ENCODE measurements at regions not wholly inside any gene's neighbourhood (a gene's known extent, or its start where the extent isn't known, plus 50 kb on each side); places are given as distances from the start of the nearest gene placed in this dataset.
A peak's percentile ranks its signal among the peaks of the same experiment; 100 is the strongest.

GRCh38 chr1:214188835-214189234 is 92.1 kb upstream of the SMYD2 start:
- Histone ChIP-seq H3K27ac (no peak overlapping the region), H3K4me1 (replicated peaks in 1 of 2) (peaks cover 30 to 35% of the 10 kb centered on the region in 2 donors), H3K4me3 (no peak overlapping the region)
- in situ Hi-C loops (cut with MboI; ENCODE audit: low pct_unique_long_range_greater_than_20kb in 2 of 9, low sequenced_read_pairs in 9 of 9, unreplicated experiment in 9 of 9) = no loop called here
- WGBS, 10 experiments = 20 to 100% (median 90%) methylated on average over 1 to 2 of the region's 2 CpGs; no CpG with 5 or more reads in 3 of the 10 experiments
- no peak for ATAC-seq (replicated peaks in 6 of 8)

DNA sequence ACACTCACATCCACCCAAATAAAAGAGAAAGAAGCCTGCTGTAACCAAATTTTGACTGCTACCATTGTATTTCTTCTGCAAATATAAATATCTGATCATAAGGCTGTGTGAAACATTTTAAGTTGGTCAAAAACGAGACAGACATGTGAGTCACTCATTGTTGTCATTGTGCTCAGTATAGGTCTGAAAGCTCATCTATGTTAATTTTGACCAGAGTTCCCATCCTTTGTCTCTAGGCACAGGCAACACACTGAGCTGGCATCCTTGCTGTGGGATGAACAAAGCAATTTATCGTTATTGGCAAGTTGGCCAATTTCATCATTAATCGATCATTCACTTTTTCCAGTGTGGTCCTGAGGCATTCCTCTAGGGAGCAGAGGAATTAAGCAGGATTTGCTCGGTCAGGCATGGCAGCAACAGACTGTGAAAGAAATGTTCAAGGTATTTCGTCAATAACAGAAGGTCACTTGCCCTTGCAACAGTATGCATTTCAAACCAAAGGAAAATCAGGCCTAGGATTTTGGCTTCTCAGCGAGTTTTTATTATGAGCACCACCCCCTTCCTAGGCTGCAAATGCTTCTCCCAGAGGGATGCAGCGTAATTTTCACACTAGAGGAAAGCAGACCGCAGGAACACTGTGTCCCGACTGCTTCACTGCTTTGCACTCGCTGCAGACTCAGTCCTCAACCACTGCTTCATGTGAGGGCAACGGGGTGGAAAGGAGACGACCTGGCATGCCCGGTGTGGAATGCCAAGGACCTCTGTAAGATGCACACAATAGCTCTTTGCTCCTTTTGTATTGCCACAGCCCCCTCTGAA is 87.9 kb upstream of the SMYD2 start:
- H3K27ac ChIP-seq = peak overlapping the region in 1 of 2 donors; percentile 34
- H3K4me3 ChIP-seq = no peak overlapping the region
- peak in 5 of 8 experiments; percentile 29 to 84 (median 77) for ATAC-seq (replicated peaks in 6 of 8)
- in situ Hi-C loops (cut with MboI; ENCODE audit: low pct_unique_long_range_greater_than_20kb in 2 of 9, low sequenced_read_pairs in 9 of 9, unreplicated experiment in 9 of 9) = no loop called here
- peaks cover 12 to 14% of the 10 kb centered on the region in 2 donors for H3K4me1 ChIP-seq (replicated peaks in 1 of 2)
- 15 to 68% (median 20%) methylated on average over 2 to 13 of the region's 13 CpGs for WGBS, 10 experiments

DNA sequence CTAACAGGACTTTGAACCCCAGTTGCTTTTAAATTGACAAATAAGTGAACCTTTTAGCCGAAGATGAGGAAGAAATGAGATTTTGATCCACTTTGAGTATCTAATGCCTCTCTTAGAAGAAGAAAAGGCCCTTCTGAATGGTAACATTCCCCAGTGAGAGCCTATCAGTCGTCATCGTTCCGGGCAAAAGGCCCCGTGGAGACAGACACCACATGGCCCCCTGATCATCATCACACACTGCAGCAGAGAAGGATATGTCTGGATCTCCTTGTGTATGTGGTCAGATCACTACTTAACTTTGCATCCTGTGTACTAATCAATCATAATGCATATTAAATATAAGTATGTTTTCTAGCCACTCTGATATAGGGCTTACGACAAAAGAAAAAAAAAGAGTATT is 87.3 kb upstream of the SMYD2 start:
- peak in 3 of 8 experiments; percentile 25 to 41 (median 29) for ATAC-seq (replicated peaks in 6 of 8)
- in situ Hi-C loops (cut with MboI; ENCODE audit: low pct_unique_long_range_greater_than_20kb in 2 of 9, low sequenced_read_pairs in 9 of 9, unreplicated experiment in 9 of 9) = no loop called here
- 22 to 100% (median 75%) methylated on average over 1 to 6 of the region's 6 CpGs; no CpG with 5 or more reads in 1 of the 10 experiments for WGBS, 10 experiments
- Histone ChIP-seq H3K4me1 (replicated peaks in 1 of 2) (peaks cover 12 to 14% of the 10 kb centered on the region in 2 donors), H3K4me3 (no peak overlapping the region), H3K27ac (no peak overlapping the region)

DNA sequence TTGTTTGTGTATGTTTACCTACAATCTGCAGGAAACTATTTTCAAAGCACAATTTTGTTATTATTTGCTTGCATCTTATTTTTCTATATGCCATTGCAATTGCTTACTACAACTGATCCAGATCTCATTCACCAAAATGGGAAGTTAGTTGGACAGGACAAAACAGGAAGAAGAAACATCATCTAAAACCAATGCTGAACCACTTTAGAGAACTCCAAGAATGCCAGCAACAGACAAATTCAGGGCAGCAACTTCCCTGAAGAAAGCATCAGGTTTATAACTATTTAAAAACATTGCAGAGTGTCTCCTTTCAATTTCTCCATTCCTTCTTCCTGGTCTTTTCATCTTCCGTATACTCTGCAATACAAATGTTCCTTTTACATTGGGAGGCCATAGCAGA is 82.4 kb upstream of the SMYD2 start:
- Histone ChIP-seq H3K4me1 (replicated peaks in 1 of 2) (peaks cover 3 to 6% of the 10 kb centered on the region in 2 donors), H3K4me3 (no peak overlapping the region), H3K27ac (no peak overlapping the region)
- ATAC-seq (replicated peaks in 6 of 8) = no peak
- 86 to 100% (median 94%) methylated on average over 1 of the region's 1 CpG; no CpG with 5 or more reads in 5 of the 10 experiments for WGBS, 10 experiments
- in situ Hi-C loops (cut with MboI; ENCODE audit: low pct_unique_long_range_greater_than_20kb in 2 of 9, low sequenced_read_pairs in 9 of 9, unreplicated experiment in 9 of 9) = no loop called here

DNA sequence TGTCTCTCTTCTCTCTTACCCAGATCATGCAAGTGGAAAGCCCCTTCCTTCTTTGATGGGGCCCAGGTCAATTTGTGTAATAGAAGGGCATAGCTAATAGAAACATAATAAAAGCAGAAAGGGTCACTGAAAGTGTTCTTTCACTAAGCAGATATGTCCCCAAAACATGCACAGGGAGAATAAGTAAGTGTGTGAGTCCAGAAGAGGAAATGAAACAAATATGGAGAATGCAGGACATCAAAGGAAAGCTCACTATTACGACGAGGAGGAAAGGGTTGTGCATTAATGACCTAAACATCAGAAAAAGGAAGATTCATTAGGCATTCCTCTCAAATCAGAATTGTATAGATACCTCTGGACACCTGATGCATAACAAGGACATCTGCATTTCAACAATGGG is 81.4 kb upstream of the SMYD2 start:
- no peak overlapping the region for H3K4me3 ChIP-seq
- no peak overlapping the region for H3K27ac ChIP-seq
- peaks cover 2 to 7% of the 10 kb centered on the region in 2 donors for H3K4me1 ChIP-seq (replicated peaks in 1 of 2)
- 0 to 92% (median 80%) methylated on average over 1 to 2 of the region's 2 CpGs; no CpG with 5 or more reads in 3 of the 10 experiments for WGBS, 10 experiments
- in situ Hi-C loops (cut with MboI; ENCODE audit: low pct_unique_long_range_greater_than_20kb in 2 of 9, low sequenced_read_pairs in 9 of 9, unreplicated experiment in 9 of 9) = no loop called here
- ATAC-seq (replicated peaks in 6 of 8) = no peak

- ATAC-seq (replicated peaks in 6 of 8) = peak in 3 of 8 experiments; percentile 30 to 59 (median 52)
- H3K4me3 ChIP-seq = no peak overlapping the region
- no peak overlapping the region for H3K27ac ChIP-seq
- H3K4me1 ChIP-seq (replicated peaks in 1 of 2) = peaks cover 21 to 29% of the 10 kb centered on the region in 2 donors
- 38 to 96% (median 72%) methylated on average over 2 to 3 of the region's 3 CpGs; no CpG with 5 or more reads in 2 of the 10 experiments for WGBS, 10 experiments
- in situ Hi-C loops (cut with MboI; ENCODE audit: low pct_unique_long_range_greater_than_20kb in 2 of 9, low sequenced_read_pairs in 9 of 9, unreplicated experiment in 9 of 9) = loop anchor here in 2 of 9 experiments (25.0 kb wide), 2 partner anchors 134 to 434 kb away; no protein-coding TSS in a partner anchor
Observed at GRCh38 chr1:214202992-214203391, 78.0 kb upstream of the SMYD2 start.

- WGBS, 10 experiments = 5 to 43% (median 12%) methylated on average over 1 to 8 of the region's 8 CpGs; no CpG with 5 or more reads in 2 of the 10 experiments
- ATAC-seq (replicated peaks in 6 of 8) = peak in 5 of 8 experiments; percentile 52 to 81 (median 73)
- Histone ChIP-seq H3K4me1 (replicated peaks in 1 of 2) (peaks cover 35 to 38% of the 10 kb centered on the region in 2 donors), H3K4me3 (no peak overlapping the region), H3K27ac (peak overlapping the region in 1 of 2 donors; percentile 7)
- in situ Hi-C loops (cut with MboI; ENCODE audit: low pct_unique_long_range_greater_than_20kb in 2 of 9, low sequenced_read_pairs in 9 of 9, unreplicated experiment in 9 of 9) = loop anchor here in 2 of 9 experiments (25.0 kb wide), 2 partner anchors 132 to 432 kb away; no protein-coding TSS in a partner anchor
Observed at GRCh38 chr1:214205053-214205452, 75.9 kb upstream of the SMYD2 start.

DNA sequence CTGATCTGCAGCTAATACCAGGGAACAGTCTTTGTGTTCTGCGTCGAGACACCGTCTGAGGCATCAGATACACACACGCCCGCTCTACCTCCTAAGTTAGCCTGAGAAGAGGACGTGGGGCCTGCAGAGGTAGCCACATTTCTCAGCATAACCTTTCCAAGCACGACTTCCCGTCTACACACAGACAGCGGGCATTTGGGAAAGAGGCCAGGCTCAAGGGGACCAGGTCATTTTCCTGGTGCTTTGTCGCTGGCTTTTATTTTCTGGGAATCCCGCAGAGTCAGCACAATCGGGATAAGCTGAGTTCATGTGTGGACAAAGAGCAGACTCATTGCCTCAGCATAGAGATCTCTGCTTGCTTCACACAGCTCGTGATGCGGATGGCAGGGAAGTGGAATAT is 72.5 kb upstream of the SMYD2 start:
- 60 to 97% (median 84%) methylated on average over 2 to 14 of the region's 14 CpGs; no CpG with 5 or more reads in 1 of the 10 experiments for WGBS, 10 experiments
- ATAC-seq (replicated peaks in 6 of 8) = peak in 5 of 8 experiments; percentile 35 to 70 (median 68)
- no peak overlapping the region for H3K4me3 ChIP-seq
- in situ Hi-C loops (cut with MboI; ENCODE audit: low pct_unique_long_range_greater_than_20kb in 2 of 9, low sequenced_read_pairs in 9 of 9, unreplicated experiment in 9 of 9) = loop anchor here in 2 of 9 experiments (25.0 kb wide), 2 partner anchors 129 to 429 kb away; no protein-coding TSS in a partner anchor
- H3K4me1 ChIP-seq (replicated peaks in 1 of 2) = peaks cover 34 to 38% of the 10 kb centered on the region in 2 donors
- no peak overlapping the region for H3K27ac ChIP-seq

- no peak for ATAC-seq (replicated peaks in 6 of 8)
- in situ Hi-C loops (cut with MboI; ENCODE audit: low pct_unique_long_range_greater_than_20kb in 2 of 9, low sequenced_read_pairs in 9 of 9, unreplicated experiment in 9 of 9) = loop anchor here in 2 of 9 experiments (25.0 kb wide), 2 partner anchors 128 to 428 kb away; no protein-coding TSS in a partner anchor
- Histone ChIP-seq H3K4me3 (no peak overlapping the region), H3K4me1 (replicated peaks in 1 of 2) (peaks cover 39 to 45% of the 10 kb centered on the region in 2 donors), H3K27ac (no peak overlapping the region)
- WGBS, 10 experiments = 0 to 100% (median 85%) methylated on average over 1 to 5 of the region's 7 CpGs; no CpG with 5 or more reads in 4 of the 10 experiments
Observed at GRCh38 chr1:214209260-214209808, 71.6 kb upstream of the SMYD2 start.

DNA sequence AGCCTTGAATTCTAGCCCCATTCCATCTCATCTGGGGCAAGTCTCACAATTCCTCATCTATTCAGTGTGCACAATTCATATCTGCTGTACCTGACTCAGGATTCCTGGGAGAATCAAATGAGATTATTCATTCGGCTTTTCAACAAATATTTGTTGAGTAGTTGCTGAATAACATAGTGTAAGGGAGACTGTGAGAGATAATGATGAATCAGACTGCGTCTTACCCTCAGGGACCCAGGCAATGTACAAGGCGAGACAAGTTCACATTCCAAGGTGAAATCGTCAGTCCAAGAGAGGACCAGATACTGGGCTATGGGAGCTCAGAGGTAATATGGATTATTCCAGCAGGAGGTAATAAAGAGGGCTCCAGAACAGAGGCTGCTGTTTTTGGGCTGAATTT is 67.8 kb upstream of the SMYD2 start:
- WGBS, 10 experiments = 0 to 100% (median 73%) methylated on average over 1 to 4 of the region's 4 CpGs; no CpG with 5 or more reads in 1 of the 10 experiments
- ATAC-seq (replicated peaks in 6 of 8) = peak in 1 of 8 experiments; percentile 48
- Histone ChIP-seq H3K4me1 (replicated peaks in 1 of 2) (peaks cover 17 to 26% of the 10 kb centered on the region in 2 donors), H3K27ac (no peak overlapping the region), H3K4me3 (no peak overlapping the region)
- in situ Hi-C loops (cut with MboI; ENCODE audit: low pct_unique_long_range_greater_than_20kb in 2 of 9, low sequenced_read_pairs in 9 of 9, unreplicated experiment in 9 of 9) = loop anchor here in 4 of 9 experiments (10.0 to 25.0 kb wide), 3 partner anchors 112 to 424 kb away; no protein-coding TSS in a partner anchor

- no peak overlapping the region for H3K4me3 ChIP-seq
- in situ Hi-C loops (cut with MboI; ENCODE audit: low pct_unique_long_range_greater_than_20kb in 2 of 9, low sequenced_read_pairs in 9 of 9, unreplicated experiment in 9 of 9) = loop anchor here in 4 of 9 experiments (10.0 to 25.0 kb wide), 3 partner anchors 110 to 422 kb away; no protein-coding TSS in a partner anchor
Observed at GRCh38 chr1:214214851-214215250, 66.1 kb upstream of the SMYD2 start.

DNA sequence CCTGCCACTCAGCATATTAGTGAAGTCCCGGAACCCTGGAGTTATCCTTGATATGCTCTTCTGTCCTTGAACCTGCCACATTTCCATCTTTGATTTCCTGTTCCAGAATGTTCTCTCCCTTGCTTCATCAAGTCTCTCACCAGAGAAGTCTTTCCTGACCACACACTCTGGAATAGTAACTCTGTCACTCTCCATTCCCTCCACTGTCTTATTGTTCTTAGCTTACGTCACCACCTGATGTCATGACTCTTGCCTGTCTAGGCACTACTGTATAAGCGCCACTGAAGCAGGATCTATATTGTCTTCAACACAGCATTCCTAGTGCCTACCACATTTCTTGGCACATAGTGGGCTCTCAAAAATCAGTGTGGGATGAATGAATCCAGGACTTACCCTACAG is 65.4 kb upstream of the SMYD2 start:
- Histone ChIP-seq H3K4me3 (no peak overlapping the region), H3K27ac (no peak overlapping the region), H3K4me1 (replicated peaks in 1 of 2) (peaks cover 9 to 13% of the 10 kb centered on the region in 2 donors)
- 83 to 100% (median 94%) methylated on average over 1 to 3 of the region's 3 CpGs; no CpG with 5 or more reads in 2 of the 10 experiments for WGBS, 10 experiments
- in situ Hi-C loops (cut with MboI; ENCODE audit: low pct_unique_long_range_greater_than_20kb in 2 of 9, low sequenced_read_pairs in 9 of 9, unreplicated experiment in 9 of 9) = loop anchor here in 4 of 9 experiments (10.0 to 25.0 kb wide), 3 partner anchors 109 to 422 kb away; no protein-coding TSS in a partner anchor
- ATAC-seq (replicated peaks in 6 of 8) = peak in 5 of 8 experiments; percentile 36 to 67 (median 52)

More at GRCh38 chr1:214214851-214215250, 66.1 kb upstream of the SMYD2 start:
- WGBS, 10 experiments = 0 to 100% (median 77%) methylated on average over 1 of the region's 1 CpG
- H3K27ac ChIP-seq = no peak overlapping the region
- peaks cover 9 to 13% of the 10 kb centered on the region in 2 donors for H3K4me1 ChIP-seq (replicated peaks in 1 of 2)
- no peak for ATAC-seq (replicated peaks in 6 of 8)
